Loucy (cell line): ENCODE measurements at regions not wholly inside any gene's neighbourhood (a gene's known extent, or its start where the extent isn't known, plus 50 kb on each side); places are given as distances from the start of the nearest gene placed in this dataset.

Experiments used
- H2AFZ ChIP-seq: fragments of 200-600 bp; sonication (generic); 2 replicates; pipeline ENCODE4 v1.6.0; 2016; ENCODE audit warnings: antibody characterized with exemption, mild to moderate bottlenecking, low read length, moderate library complexity
- H3F3A ChIP-seq: fragments of 200-600 bp; 2 replicates; pipeline ENCODE4 v1.6.0; 2016; ENCODE audit warnings: antibody characterized with exemption, low read depth, mild to moderate bottlenecking
- H3K27me3 ChIP-seq: fragments of 200-600 bp; sonication (generic); 2 replicates; pipeline ENCODE4 v1.6.1; 2014; ENCODE audit warnings: low read length, mild to moderate bottlenecking; ENCODE audit not compliant: insufficient read depth, poor library complexity, severe bottlenecking
- H3K36me3 ChIP-seq: fragments of 200-600 bp; sonication (generic); 2 replicates; pipeline ENCODE4 v1.6.1; 2016; ENCODE audit warnings: low read length; ENCODE audit not compliant: insufficient read depth
- H3K4me1 ChIP-seq: fragments of 200-600 bp; sonication (generic); 2 replicates; pipeline ENCODE4 v1.5.1; 2014; ENCODE audit warnings: low read length, mild to moderate bottlenecking; ENCODE audit not compliant: insufficient read depth, poor library complexity, severe bottlenecking
- H3K4me2 ChIP-seq: fragments of 200-600 bp; sonication (generic); 2 replicates; pipeline ENCODE4 v1.6.0; 2014; ENCODE audit warnings: antibody characterized with exemption, low read length, low read depth, mild to moderate bottlenecking; ENCODE audit not compliant: poor library complexity, severe bottlenecking
- H3K4me3 ChIP-seq: fragments of 200-600 bp; sonication (generic); 2 replicates; pipeline ENCODE4 v1.5.1; 2014; ENCODE audit warnings: low read length, mild to moderate bottlenecking, mixed read lengths; ENCODE audit not compliant: poor library complexity, severe bottlenecking
- H3K79me2 ChIP-seq: fragments of 200-600 bp; sonication (generic); 2 replicates; pipeline ENCODE4 v1.6.1; 2014; ENCODE audit warnings: low read length; ENCODE audit not compliant: insufficient read depth
- H3K9ac ChIP-seq: fragments of 200-600 bp; sonication (generic); 2 replicates; pipeline ENCODE4 v1.6.0; 2014; ENCODE audit warnings: mild to moderate bottlenecking, low read depth, low read length, moderate library complexity; ENCODE audit not compliant: poor library complexity, severe bottlenecking
- H3K9me2 ChIP-seq: fragments of 200-600 bp; sonication (generic); replicated peaks from 2 replicates; pipeline ENCODE4 v1.6.1; 2016; ENCODE audit warnings: low read depth, low read length, mixed read lengths
- H3K9me3 ChIP-seq: fragments of 200-600 bp; sonication (generic); 2 replicates; pipeline ENCODE4 v1.6.1; 2014; ENCODE audit warnings: mild to moderate bottlenecking, antibody characterized with exemption, low read length, low read depth; ENCODE audit not compliant: insufficient read depth
- H4K20me1 ChIP-seq: fragments of 200-600 bp; sonication (generic); 2 replicates; pipeline ENCODE4 v1.6.0; 2014; ENCODE audit warnings: antibody characterized with exemption, low read length, mild to moderate bottlenecking; ENCODE audit not compliant: insufficient read depth, poor library complexity, severe bottlenecking
- EZH2phosphoT487 ChIP-seq: fragments of 200-600 bp; IDR thresholded peaks from 2 replicates; pipeline ENCODE4 v1.6.1; 2018; ENCODE audit warnings: antibody characterized with exemption, mild to moderate bottlenecking, moderate library complexity, borderline replicate concordance
- TF ChIP-seq, protein P1 (sequence below): fragments of 200-600 bp; sonication (generic); conservative IDR thresholded peaks from 2 replicates; pipeline ENCODE4 v1.5.1; 2014; ENCODE audit warnings: mild to moderate bottlenecking, antibody characterized with exemption, low read length

DNA sequence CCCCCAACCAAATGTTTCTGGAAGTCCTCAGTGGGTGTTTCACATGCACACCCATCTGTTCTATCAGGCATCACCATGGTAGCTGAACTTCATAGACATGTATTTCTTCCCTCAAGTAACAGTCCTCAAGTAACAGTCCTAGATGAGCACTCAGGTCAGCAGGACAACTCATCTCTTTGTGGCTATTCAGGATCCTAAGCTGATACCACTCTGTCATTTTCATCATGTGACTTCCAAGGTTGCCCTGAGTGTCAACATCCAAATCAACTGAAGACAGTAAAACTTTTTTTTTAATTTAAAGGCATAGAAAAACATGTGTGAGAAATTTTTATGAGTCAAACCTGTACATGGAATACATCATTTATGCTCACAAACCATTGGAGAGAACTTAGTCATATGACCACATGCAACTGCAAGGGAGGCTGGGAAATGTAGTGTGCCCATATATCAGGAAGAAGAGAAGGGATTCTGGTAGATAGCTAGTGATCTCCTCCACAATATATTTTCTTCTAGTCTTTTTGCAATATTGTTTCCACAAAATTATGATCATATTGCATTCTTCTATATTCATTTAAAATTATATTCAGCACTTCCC, 64.2 kb upstream of the FST start:
- Histone ChIP-seq H4K20me1 (no peaks in the 10 kb centered on the region), H3K4me3 (no peak overlapping the region), H3K9me3 (no peaks in the 10 kb centered on the region), H2AFZ (no peak overlapping the region), H3K4me1 (no peaks in the 10 kb centered on the region), H3F3A (no peaks in the 10 kb centered on the region), H3K4me2 (no peak overlapping the region), H3K79me2 (no peaks in the 10 kb centered on the region), H3K9me2 (no peaks in the 10 kb centered on the region), H3K36me3 (no peaks in the 10 kb centered on the region), H3K9ac (no peak overlapping the region), H3K27me3 (no peaks in the 10 kb centered on the region)
- no peak for TF ChIP-seq EZH2phosphoT487
- TF ChIP-seq, protein P1, sequence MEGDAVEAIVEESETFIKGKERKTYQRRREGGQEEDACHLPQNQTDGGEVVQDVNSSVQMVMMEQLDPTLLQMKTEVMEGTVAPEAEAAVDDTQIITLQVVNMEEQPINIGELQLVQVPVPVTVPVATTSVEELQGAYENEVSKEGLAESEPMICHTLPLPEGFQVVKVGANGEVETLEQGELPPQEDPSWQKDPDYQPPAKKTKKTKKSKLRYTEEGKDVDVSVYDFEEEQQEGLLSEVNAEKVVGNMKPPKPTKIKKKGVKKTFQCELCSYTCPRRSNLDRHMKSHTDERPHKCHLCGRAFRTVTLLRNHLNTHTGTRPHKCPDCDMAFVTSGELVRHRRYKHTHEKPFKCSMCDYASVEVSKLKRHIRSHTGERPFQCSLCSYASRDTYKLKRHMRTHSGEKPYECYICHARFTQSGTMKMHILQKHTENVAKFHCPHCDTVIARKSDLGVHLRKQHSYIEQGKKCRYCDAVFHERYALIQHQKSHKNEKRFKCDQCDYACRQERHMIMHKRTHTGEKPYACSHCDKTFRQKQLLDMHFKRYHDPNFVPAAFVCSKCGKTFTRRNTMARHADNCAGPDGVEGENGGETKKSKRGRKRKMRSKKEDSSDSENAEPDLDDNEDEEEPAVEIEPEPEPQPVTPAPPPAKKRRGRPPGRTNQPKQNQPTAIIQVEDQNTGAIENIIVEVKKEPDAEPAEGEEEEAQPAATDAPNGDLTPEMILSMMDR: no peak

DNA sequence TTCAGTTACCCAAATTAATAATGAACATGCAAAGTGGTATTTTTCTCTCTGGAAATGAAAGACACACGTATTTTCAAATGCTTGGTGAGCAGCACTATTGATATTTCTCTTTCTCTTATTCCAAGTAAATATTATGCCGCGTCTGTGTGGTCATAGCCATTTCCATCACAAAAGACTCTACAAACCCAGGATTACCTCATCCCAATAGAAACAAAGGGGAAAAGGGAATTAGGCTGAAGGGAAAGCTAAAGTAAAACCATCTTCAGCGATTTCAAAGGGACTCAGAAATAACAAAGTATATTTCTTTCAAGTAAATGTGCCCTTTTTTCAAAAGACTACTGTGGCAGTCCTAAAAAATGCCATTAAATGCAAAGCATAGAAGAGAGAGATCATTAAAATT, 62.0 kb upstream of the FST start:
- Histone ChIP-seq H3K79me2 (no peaks in the 10 kb centered on the region), H3K9me2 (no peaks in the 10 kb centered on the region), H3K4me1 (no peaks in the 10 kb centered on the region), H3K9ac (no peak overlapping the region), H3K4me3 (no peak overlapping the region), H3K9me3 (no peaks in the 10 kb centered on the region), H4K20me1 (no peaks in the 10 kb centered on the region), H3F3A (no peaks in the 10 kb centered on the region), H2AFZ (no peak overlapping the region), H3K27me3 (no peaks in the 10 kb centered on the region), H3K4me2 (no peak overlapping the region), H3K36me3 (no peaks in the 10 kb centered on the region)
- no peak for TF ChIP-seq EZH2phosphoT487
- TF ChIP-seq, protein P1: no peak

DNA sequence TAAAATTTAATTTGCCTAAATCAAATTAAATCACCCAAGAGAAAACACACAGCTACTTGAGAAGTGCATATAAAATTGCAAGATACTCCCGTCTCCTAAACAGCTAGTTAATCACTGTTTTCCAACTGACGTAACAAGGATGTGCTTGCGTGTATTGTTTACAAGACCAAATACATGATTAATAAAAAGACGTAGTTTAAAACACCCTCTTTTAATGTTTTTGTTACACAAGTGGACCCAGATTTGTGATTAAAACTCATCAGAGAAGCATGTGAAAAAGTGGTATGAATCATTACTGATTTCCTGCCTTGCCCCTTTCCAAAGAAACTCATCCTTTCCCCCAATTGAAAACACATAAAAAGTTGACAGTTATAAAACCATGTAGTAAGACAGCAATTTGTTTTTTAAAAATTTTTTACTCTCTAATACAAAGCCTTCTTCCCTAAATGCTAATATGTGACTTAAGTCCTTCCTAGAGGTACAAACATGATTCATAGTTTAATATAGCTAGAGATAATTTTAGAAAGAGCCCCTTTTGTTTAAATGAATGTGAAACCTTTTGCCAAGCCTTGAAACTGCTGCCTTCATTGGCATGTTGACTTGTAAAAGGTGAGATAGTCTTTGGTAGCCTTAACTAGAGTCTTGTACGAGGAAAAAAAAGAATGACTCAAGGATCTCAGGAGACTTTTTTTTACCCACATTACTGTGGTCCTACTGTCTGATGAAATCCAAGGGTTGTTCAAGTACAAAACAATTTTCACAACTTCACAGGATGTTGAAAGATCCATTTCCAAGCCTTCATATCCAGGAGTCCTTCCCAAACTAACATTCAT, 61.4 kb upstream of the FST start:
- H3K9ac ChIP-seq: no peak overlapping the region
- no peaks in the 10 kb centered on the region for H3K9me3 ChIP-seq
- no peaks in the 10 kb centered on the region for H3K4me1 ChIP-seq
- no peaks in the 10 kb centered on the region for H3K36me3 ChIP-seq
- no peaks in the 10 kb centered on the region for H3K27me3 ChIP-seq
- H3K4me3 ChIP-seq: no peak overlapping the region
- H4K20me1 ChIP-seq: no peaks in the 10 kb centered on the region
- no peaks in the 10 kb centered on the region for H3K9me2 ChIP-seq
- TF ChIP-seq EZH2phosphoT487: no peak
- TF ChIP-seq, protein P1: no peak
- no peaks in the 10 kb centered on the region for H3K79me2 ChIP-seq
- no peaks in the 10 kb centered on the region for H3F3A ChIP-seq
- H3K4me2 ChIP-seq: no peak overlapping the region
- no peak overlapping the region for H2AFZ ChIP-seq
